ENCODE measurements at regions not wholly inside any gene's neighbourhood (a gene's known extent, or its start where the extent isn't known, plus 50 kb on each side); places are given as distances from the start of the nearest gene placed in this dataset.

DNA sequence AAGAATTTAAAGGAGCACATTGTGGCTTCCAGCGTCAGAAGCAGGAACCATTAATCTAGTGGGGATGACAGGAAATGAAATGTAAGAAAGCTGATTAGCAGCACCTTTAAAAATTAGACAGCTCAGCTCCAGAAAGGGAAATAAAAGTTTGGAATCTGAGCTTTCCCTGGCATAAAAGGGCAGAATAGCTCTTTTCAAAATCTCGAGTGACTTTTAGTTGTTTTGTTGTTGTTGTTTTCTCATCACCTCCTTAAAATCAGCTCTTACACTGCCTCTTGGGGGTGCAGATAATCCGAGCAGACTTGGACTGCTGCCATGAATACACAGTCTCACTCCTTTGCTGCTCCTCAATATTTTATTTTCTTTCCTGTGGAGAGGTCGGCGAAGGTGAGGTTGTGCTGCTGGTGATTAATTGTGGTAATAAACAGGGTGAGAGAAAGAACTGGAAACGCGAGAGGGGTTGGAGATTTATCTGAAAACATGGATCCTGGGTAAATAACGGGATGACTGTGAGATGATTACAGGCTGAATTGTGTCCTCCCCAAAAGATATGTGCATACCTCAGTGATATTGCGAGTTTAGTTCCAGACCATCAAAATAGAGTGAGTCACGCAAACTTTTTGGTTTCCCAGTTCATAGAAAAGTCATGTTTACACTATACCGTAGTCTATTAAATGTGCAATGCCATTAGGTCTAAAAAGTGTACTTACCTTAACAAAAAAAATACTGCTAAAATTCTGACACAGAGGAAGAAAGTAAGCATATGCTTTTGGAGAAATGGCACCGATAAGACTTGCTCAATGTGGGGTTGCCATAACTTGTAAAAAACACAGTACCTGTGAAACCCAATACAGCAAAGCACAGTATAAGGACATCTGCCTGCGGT is 787.7 kb downstream of the UQCRFS1 start:
- no peak for DNase-seq

DNA sequence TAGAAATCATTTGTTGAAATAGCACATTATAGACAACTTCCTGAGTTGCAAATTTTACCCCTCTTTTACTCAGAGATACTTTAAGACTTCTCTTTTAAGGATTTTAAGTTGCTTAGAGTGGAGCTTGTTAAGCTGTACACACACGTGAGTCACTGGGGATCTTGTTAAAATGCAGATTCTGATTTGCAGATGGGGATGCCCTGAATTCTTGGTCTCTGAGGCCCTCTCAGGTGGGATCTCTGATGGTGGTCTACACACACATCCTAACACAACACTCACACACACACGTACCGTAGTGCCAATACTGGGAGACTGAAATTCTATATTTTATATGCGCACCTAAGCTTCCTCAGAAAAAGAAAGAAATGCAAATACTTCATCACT is 788.3 kb downstream of the UQCRFS1 start:
- DNase-seq: no peak

DNA sequence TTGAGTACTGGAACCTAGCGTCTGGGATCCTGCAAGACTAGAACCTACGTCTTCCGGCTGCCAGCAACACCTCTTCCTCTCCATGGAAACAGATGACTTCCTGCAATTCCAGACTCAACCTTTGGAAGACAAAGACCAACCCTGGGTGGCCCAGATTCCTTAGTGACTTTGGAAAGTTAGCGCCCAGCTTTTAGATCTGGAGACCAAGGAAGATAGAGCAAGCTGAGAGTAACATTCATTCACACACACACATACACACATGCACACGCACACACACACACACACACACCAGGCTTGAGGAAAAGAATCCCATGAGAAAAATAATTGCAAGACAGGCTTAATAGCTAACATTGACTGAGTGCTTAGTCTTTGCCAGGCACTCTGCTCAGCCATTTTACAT is 788.9 kb downstream of the UQCRFS1 start:
- DNase-seq: no peak

DNA sequence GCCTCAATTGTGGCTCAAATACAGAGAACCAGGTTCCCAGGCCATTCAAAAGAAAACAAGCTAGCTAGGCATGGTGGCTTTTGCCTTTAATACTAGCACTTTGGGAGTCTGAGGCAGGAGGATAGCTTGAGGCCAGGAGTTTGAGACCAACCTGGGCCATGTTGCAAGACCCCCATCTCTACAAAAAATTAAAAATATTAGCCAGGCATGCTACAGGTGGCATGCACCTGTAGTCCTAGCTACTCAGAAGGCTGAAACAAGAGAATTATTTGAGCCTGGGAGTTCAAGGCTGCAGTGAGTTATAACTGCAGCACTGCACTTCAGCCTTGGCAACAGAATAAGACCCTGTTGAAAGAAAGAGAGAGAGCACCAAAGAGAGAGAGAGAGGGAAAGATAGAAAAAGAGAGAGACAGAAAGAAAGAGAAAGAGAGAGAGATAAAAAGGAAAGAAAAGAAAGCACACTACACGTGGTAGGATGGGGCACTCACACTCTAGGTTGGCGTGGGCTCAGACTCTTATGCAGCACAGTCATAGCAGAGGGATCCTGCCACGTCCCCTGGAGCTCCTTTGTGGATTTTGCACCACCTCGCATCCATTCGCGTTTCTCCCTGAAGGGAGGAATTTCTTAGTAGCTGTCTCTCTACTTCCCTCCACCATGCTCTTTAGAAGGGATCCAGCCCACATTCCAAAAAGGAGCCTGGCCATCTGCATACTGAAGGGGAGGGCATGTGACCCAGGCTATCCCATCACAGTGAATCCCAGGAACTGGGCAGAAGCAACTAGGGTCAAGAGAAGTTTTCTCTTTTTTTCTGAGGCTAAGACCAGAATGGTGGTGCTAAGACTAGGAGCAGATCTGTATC is 789.9 kb downstream of the UQCRFS1 start:
- DNase-seq: no peak

DNA sequence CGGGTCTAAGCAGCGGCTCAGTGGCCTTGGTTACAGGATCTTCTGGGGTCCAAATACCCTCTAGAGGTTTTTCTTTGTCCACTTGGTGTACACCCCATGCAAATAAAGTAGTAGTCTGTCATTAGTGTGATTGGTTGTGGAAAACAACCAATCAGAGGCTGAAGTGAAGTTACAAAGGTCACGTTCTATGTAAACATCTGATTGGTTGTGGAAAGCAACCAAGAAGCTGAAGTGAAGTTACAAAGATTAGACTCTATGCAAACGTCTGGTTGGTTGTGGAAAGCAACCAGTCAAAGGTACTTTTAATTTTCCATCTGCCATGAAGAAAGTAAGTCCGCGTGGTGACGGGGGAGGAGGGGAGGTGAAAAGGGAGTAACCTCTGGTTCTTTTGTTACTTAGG is 790.9 kb downstream of the UQCRFS1 start:
- no peak for DNase-seq

DNA sequence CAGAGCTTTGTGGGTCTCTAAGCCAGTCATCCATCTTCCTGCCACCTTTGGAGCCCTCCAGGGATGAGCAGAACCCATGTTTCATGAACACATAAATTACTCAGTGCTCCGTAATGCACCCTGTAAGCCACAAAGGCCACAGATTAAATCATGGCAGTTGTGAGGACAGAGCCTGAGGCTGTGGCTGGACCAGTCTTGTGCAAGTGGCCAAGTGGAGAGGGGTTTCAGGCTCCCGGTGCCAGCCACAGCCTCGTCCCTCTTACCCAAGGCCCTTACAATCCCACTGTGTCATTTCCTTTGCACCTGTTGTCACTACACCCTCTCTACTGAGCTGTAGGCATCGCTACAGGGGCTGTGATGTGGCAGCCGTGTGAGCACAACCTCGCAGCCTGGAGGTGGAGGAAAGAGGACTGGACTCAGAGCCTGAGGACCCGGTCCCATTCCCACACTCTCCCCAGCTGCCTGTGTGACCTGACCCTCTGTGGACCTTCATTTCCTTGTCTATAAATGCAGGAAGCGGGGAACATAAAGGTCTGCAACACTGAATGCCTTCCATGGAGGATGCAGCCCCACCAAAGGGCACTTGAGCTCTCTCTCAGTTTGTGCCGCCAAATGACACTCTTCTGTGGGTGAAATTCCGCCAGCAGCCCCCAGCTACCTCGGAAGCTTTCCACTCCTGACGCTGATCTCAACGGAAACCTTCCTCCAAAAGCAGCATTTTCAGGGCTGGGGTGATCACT is 792.0 kb downstream of the UQCRFS1 start:
- no peak for DNase-seq

DNA sequence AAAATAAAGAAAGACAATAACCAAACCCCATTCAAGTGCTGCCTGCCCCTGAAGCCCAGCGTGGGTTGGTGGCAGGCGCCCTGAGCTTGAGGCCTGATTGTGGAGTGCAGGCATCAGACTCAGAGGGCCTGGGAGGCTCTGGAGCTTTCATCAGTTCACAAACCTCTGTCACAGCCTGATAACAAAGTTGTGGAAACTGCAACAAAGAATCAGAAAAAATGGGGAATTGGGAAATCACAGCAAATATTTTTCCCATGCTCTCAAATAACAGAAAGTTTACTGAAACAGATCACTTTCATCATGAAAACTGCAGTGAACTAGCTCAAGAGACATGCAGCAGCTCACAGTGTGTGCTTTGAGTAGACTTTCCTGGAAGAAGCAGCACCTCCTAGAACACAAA is 793.6 kb downstream of the UQCRFS1 start:
- no peak for DNase-seq

DNA sequence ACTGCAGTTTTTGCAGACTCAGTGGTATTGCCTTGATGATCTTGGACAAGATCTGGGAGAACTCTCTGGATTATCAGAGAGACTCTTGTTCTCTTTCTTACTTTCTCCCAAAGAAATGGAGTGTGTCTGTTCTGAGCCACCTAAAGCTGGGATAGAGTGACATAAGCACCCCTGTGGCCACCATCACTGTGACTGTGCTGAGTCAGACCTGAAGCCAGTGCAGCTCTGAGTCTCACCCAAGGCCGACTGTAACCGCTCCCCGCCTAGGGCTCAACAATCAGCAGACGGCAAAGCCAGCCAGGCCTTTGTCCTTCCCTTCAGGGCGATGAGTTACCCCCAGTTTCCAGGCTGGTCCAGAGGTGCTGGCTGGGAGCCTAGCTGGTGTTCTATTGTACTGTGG is 795.6 kb downstream of the UQCRFS1 start:
- no peak for DNase-seq

DNA sequence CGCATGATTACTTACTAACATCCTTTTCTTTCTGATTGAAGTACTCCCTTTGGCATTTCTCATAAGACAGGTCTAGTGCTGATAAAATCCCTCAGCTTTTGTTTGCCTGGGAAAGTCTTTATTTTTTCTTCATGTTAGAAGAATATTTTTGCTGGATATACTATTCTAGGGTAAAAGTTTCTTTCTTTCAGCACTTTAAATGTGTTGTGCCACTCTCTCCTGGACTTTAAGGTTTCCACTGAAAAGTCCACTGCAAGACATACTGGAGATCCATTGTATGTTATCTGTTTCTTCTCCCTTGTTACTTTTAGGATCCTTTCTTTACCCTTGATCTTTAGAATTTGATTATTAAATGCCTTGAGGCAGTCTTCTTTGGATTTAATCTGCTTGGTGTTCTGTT is 796.7 kb downstream of the UQCRFS1 start:
- DNase-seq: no peak

DNA sequence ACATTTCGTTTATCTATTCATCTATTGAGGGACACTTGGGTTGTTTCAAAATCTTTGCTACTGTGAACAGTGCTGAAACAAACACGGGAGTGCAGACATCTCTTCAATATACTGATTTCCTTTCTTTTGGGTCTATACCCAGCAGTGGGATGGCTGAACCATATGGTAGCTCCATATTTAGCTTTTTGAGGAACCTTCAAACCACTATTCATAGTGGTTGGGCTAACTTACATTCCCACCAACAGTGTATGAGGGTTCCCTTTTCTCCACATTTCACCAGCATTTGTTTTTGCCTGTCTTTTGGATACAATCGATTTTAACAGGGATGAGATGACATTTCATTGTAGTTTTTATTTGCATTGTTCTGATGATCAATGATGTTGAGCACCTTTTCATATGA is 798.2 kb downstream of the UQCRFS1 start:
- no peak for DNase-seq

DNA sequence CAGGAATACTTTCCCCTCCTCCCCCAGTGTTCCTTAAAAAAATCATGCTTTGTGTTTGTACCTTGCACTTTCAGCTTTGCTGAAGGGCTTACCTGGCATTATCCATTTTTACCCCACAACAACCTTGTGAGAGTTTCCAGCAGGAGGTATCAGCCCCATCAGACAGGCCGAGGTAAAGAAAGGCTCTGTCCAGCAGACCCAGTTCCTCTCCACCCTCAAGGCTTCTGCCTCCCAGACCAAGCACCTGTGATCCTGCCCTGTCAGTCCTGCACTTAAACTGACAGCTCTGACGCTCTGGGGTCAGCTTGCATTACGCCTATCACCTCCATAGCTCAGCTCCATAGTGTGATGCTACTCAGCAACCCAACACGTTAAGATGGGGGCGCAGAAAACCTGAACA is 803.1 kb downstream of the UQCRFS1 start:
- DNase-seq: no peak

DNA sequence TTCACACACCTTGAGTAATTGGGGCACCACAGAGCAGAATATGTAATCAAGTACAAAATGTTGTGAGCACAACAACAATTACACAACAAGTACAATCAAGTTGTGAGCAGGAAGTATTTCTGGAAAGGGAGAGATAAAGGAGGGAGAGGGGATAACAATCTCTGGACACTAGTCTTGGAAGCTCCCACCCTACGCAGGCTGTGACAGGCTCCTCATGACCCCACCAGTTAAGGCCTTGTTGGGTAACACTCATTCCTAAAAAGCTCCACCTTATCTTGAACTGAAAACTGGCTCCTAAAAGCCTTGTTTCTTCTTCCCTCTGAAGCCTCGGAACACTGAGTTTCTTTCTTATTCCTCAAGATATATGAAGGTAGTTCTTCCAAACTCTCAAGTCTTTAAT is 806.0 kb downstream of the UQCRFS1 start:
- DNase-seq: no peak

DNA sequence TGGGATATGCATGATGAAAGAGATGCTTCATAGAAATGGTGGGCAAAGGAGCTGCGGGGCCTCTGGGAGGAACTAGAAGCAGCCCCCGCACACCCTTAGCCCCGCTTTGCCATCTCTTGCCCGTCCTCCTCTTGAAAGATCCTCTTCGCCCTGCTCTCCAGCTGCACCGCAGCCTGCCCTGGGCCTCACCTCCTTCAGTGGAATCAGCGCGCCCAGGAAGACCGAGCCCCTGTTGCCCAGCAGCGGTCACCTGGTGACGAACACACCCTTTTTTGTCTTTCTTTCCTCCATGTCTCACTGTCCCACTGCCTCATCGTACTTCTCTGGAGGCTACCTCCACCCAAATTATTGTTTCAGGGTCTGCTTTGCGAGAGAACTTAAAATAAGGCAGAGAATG is 807.6 kb downstream of the UQCRFS1 start:
- no peak for DNase-seq

DNA sequence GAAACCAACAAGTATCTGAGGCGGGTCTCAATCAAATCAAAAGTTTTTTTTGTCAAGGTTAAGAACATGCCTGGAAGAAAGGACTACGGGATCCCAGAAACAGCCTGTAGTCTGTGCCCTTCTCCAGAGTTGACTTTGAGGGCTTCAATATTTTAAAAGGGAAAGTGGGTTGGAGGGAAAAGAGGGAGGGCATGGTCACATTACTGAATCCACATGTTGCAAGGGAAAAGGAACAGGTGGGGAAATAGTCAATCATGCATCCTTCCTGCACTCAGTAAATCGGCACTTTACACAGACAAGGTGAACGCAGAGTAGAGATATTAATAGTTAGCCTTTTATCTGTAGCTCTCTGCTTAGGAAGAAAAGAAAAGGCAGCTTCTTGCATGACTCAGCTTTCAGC is 808.5 kb downstream of the UQCRFS1 start:
- no peak for DNase-seq

DNA sequence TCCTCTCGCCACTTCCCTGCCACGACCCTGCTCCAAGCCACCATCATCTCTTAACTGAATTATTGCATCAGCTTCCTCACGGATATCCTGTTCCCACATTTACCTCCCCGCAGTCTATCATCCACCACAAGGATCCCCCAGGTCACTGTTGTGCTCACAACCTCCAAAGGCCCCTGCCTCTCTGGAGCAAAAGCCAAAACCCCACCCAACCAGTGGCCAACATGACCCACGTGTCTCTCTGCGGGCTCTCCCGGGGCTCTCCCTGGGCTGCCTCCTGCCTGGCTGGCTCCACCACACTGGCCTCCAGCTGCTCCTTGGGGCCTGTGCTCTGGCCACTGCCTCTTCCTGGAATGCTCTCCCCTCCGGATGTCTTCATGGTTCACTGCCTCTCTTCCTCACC is 809.3 kb downstream of the UQCRFS1 start:
- DNase-seq: no peak

DNA sequence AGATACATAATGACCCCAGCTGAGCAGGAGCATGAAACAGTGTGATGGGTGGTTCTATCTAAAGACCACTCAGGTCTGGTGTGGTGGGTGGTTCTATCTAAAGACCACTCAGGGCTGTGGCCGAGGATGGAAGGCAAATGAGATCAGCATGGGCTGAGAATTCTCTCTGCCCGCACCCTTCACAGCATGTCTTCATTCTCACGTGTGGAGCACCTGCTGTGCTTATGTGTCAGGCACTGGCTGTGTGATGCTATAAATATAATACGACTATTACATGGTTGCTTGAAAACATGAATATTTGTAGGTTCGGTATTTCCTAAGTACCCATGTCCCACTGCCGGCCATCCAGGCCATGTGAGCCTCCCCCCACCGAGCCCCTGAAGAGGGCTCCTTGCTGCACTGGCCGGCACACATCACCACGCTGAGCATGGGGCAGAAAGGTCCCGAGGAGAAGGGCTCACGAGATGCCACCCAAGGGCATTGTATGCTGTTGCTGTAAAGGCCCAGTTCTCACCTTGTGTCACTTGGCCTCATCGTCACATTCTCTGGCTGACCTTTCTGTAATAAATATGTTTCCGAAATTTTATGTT is 810.2 kb downstream of the UQCRFS1 start:
- no peak for DNase-seq

DNA sequence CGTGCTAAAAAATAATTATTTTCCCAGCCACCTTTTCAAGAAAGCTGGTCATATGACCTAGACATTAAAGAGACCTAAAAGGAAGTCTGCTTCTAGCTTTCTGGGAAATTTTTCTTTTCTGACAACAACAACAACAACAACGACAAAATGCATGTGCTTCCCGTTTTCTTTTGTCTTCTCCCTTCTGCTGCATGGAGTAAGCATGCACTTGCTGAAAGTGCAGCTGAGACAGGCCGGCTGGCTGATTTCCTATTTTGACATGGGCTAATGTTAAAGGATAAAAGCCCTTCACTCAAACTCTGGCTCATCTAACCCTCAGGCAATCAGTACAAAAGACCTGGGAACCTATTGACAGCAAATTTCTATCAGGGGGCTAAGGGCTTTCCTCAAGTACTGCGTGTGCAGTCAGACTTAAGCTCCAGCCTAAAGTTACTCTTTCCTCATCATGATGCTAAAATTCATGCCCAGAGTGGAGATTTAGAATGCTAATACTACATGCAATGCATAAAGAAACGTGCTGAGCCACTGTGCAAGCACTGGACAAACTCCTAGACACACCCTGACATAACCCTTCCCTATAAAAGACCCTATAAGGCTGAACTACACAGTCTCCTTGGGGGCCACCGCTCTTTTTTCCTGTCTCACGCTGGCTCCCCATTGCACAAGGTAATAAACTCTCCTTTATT is 811.1 kb downstream of the UQCRFS1 start:
- no peak for DNase-seq

DNA sequence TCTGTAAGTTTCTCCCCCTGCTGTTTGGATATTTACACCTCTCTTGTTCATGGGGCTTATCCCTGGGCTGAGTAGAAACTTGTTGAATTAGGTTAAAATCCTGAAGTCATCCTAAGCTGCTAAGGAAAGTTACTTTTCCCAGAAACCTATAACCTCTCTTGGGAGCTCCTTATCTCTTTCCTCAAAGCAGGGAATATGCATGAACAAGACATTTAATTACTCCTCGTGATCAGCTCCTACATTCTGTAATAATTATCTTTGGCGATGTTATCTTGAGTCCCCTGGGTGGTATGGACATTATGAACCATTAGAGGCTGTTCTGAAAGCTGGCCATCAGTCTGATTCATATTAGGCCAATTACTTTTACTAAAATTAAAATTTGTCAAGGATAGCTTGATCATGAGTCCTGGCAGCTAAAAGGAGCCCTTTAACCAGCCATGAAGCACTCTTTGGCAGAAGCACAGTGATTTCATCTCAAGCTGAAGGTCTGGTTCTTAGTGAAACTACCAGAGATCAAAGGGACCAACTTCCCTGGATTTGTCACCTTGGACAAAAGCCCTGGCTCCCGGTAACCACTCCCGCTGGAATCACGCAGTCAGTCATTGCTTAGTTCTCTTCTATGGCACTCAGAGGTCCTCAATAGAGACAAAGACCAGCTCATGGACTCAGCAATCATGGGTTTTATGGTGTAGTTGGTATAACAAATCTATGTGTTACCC is 811.8 kb downstream of the UQCRFS1 start:
- no peak for DNase-seq

DNA sequence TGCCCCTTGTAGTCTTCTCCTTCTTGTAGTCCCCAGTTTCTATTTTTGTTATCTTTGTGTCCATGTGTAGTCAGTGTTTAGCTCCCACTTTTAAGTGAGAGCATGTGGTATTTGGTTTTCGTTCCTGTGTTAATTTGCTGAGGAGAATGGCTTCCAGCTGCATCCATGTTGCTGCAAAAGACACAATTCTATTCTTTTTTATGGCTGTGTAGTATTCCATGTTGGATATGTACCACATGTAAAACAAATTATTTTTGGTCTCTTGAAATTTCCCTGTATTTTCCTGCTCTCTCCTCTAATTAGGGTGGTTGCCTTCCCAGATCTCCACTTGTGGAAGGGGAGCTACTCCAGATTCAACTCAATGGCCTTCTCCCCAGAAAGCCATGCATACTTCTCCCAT is 813.8 kb downstream of the UQCRFS1 start:
- DNase-seq: no peak

DNA sequence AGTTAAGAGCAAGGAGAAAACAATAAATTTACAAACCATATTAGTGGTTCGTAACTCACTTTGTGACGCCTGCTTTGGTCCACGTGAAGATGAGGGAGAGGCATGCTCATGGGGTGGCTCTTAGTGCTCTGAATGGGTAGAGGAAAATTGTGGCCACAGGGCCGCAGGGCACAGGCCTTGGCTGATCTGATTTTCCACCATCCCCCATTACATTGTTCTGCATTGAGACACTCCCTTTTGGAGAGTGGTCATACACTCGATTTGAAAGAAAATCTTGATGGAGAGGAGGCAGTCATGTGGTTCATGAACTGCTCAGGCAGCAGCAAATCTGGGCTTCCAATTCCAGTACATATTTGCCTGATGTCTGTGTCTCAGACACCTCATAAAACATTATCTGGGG is 815.2 kb downstream of the UQCRFS1 start:
- no peak for DNase-seq

DNA sequence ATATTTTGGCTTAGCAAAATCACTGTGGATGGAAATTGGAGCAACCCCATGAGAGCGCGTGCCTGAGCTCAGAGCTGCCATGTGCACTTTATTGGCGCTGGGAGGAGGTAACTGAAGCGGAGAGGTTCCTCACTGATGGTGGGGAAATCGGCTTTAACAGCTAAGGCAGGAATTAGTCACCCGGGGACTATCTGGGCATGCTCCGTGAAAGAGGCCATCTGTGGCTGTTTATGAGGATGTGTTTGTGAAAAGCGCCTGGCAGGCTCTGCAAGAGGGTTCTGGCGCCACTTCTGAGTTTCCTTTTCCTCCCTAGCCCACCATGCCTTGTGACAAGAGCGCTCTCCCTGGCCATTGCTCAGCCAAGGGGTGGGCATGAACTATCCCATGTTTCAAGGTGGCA is 815.6 kb downstream of the UQCRFS1 start:
- no peak for DNase-seq

DNA sequence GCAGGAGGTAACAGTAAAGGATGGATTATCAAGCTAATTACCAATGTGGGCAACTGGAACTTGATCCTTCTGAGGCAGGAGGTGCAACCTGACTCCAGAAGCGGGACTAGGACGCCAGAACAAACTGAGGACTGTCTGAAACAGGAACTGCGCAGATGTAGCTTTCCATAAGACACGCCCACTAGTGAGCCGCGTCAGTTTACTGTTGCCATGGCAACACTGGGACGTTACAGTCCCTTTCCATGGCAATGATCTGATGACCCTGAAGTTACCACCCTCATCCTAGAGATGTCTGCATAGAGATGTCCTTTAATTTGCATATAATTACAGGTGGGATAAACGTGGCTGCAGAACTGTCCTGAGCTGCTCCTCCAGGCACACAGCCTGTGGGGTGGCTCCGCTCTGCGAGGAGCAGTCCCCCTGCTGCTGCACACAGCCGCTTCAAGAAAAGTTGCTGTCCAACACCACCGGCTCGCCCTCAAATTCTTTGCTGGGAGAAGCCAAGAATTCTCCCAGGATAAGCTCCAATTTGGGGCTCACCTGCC is 816.6 kb downstream of the UQCRFS1 start:
- DNase-seq: no peak
